SW 1271 (cell line): ENCODE measurements at regions not wholly inside any gene's neighbourhood (a gene's known extent, or its start where the extent isn't known, plus 50 kb on each side); places are given as distances from the start of the nearest gene placed in this dataset.
"Not testable (repeated sequence)": the region's sequence is repeated elsewhere in the genome, so short reads cannot be mapped to it uniquely, and the experiment has no call there.

Experiments used
- DNase-seq, 2 experiments: peaks; one replicate each; lab custom pipeline; 2025; lab: John Stamatoyannopoulos, UW

DNA sequence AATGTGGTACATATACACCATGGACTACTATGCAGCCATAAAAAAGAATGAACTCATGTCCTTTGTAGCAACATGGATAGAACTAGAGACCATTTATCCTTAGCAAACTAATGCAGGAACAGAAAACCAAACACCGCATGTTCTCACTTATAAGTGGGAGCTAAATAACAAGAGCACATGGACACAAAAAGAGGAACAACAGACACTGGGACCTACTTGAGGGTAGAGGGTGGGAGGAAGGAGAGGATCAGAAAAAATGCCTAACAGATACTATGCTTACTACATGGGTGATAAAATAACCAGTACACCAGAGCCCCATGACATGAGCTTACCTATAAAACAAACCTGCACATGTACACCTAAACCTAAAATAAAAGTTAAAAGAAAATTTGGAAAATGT lies 82.0 kb upstream of the ADRB2 start:
- DNase-seq, result not testable (repeated sequence)

- no peak for DNase-seq
Measured at GRCh38 chr5:148746826-148747535, 79.4 kb upstream of the ADRB2 start.

- no peak for DNase-seq
Measured at GRCh38 chr5:148747536-148747906, 78.9 kb upstream of the ADRB2 start.

GRCh38 chr5:148748702-148749392 lies 77.6 kb upstream of the ADRB2 start:
- DNase-seq, result no peak

DNA sequence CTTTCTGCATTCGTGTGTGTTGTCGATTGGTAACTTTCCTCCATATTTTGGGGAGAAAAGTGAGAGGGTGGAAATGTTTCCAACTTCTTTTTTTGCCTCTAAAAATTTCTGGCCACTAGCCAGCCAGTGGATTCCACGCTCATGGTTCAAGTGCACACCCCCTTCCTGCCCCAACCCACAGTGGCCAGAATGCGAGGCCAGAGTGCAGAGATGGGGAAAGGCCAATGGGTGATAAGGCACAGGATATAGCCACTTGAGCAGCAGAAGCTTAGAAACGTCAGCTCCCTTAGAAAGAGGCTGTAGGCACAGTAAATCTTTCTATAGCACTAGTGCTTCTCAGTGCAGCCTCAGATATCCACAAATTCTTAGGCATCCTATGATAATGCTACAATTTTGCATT lies 75.8 kb upstream of the ADRB2 start:
- DNase-seq, result no peak

DNA sequence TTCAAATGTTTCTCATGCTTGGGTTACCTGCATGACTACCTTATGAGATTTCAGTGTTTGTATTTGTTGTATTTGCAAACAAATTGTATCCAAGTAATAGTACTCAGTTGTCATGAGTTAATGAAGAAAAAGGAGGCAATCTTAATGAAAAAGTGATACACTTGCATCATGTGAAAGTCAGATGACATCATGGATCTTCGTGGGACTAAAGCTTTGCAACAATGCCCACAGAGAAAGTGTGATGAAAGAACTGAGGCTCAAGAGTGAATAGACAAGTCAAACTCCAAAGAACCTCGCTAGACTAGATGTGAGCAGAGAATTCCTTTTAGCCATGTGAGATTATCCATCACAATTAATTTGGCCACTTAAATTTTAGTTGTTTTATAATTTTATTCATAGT lies 75.4 kb upstream of the ADRB2 start:
- DNase-seq, result no peak

GRCh38 chr5:148752375-148752774 lies 74.0 kb upstream of the ADRB2 start:
- DNase-seq, result not testable (repeated sequence)

GRCh38 chr5:148759101-148759500 lies 67.3 kb upstream of the ADRB2 start:
- DNase-seq, result no peak

- DNase-seq, result no peak
Measured at GRCh38 chr5:148760945-148761638, 65.3 kb upstream of the ADRB2 start.

GRCh38 chr5:148763996-148764395 lies 62.4 kb upstream of the ADRB2 start:
- DNase-seq, result no peak

DNA sequence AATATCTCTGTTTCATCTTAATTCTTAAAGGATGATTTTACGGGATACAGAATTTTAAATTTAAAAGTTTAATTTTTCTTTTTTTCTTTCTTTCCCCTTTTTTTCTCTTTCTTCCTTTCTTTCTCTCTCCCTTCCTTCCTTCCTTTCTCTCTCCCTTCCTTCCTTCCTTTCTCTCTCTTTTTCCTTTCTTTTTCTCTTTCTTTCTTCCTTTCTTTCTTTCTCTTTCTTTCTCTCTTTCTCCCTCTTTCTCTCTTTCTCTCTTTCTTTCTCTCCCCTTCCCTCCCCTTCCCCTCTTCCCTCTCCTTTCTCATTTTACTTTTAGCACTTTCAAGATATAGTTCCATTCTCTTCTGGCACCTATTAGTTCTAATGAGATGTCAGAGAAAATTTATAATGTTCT lies 61.4 kb upstream of the ADRB2 start:
- no peak for DNase-seq

- no peak for DNase-seq
Measured at GRCh38 chr5:148768806-148769415, 57.5 kb upstream of the ADRB2 start.

DNA sequence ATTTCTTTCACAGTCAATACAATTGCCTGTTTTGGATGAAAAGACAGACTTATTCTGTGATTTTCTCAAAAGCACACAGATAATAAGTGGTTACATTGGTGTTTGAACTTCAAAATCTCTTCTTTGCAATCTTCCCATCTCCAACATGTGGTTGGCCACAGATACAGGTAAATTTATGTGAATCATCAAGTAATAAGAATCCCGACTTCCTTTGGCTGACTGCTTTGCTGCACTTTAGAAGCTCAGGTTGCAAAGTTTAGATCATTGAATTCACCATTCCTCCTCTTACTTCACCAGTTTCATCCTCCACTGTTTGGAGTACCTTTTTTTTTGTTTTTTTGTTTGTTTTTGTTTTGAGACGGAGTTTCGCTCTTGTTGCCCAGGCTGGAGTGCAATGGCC lies 56.5 kb upstream of the ADRB2 start:
- DNase-seq, result no peak

- DNase-seq, result no peak
Measured at GRCh38 chr5:148774313-148774712, 52.1 kb upstream of the ADRB2 start.

GRCh38 chr5:148776261-148776660 lies 50.1 kb upstream of the ADRB2 start:
- DNase-seq, result no peak
